Chondrocyte (in vitro differentiated cells): ENCODE measurements at regions not wholly inside any gene's neighbourhood (a gene's known extent, or its start where the extent isn't known, plus 50 kb on each side); places are given as distances from the start of the nearest gene placed in this dataset.

ENCODE experiments used
- DNase-seq: peaks from one replicate; pipeline ENCODE4 v3.0.0; 2021; ENCODE audit warnings: mixed read lengths, low spot score
- H3K27ac Mint-ChIP-seq: one replicate; pipeline ENCODE4 v1.8.0; 2021; ENCODE audit warnings: mild to moderate bottlenecking, moderate library complexity, mixed read lengths; ENCODE audit not compliant: unreplicated experiment
- H3K27me3 Mint-ChIP-seq: 2 replicates; pipeline ENCODE4 v1.8.0; 2021; ENCODE audit warnings: low read depth, mixed read lengths
- H3K36me3 Mint-ChIP-seq: 2 replicates; pipeline ENCODE4 v1.8.0; 2021; ENCODE audit warnings: low read depth, mixed read lengths
- H3K4me1 Mint-ChIP-seq: 2 replicates; pipeline ENCODE4 v1.8.0; 2021; ENCODE audit warnings: low read depth, mild to moderate bottlenecking, mixed read lengths
- H3K4me3 Mint-ChIP-seq: one replicate; pipeline ENCODE4 v1.8.0; 2021; ENCODE audit warnings: mild to moderate bottlenecking, moderate library complexity, mixed read lengths; ENCODE audit not compliant: unreplicated experiment
- H3K9me3 Mint-ChIP-seq: 2 replicates; pipeline ENCODE4 v1.8.0; 2021; ENCODE audit warnings: low read depth, mixed read lengths
- CTCF ChIP-seq: fragments of 200-600 bp; sonication (generic); IDR thresholded peaks from 2 replicates; pipeline ENCODE4 v1.5.0; 2021; ENCODE audit warnings: antibody characterized with exemption, mild to moderate bottlenecking, moderate library complexity

DNA sequence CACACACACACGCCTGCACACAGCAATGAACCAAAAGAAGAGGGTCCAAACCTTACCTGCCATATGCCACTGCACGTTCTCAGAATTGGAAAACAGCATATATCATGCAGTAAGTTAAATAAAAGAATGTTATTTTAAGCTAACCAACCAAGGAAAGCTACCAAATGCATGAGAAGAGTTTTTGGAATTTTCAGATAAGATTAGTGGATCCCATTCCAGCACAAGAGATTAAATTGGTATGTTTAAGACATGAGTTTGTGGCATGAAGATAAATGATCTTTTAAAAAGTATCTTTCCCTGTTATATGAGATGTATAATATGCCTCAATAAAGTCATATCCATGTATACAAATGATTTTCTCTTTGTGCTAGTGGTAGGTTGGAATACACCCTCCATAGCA lies 811.4 kb downstream of the NR2F2 start:
- Mint-ChIP-seq H3K27me3 (no peaks in the 10 kb centered on the region), H3K4me3 (no peak overlapping the region), H3K36me3 (no peaks in the 10 kb centered on the region), H3K9me3 (peaks cover 5% of the 10 kb centered on the region), H3K27ac (no peak overlapping the region), H3K4me1 (no peaks in the 10 kb centered on the region)
- TF ChIP-seq CTCF: no peak
- no peak for DNase-seq

- Mint-ChIP-seq H3K9me3 (peaks cover 5% of the 10 kb centered on the region), H3K27me3 (no peaks in the 10 kb centered on the region), H3K4me1 (no peaks in the 10 kb centered on the region), H3K27ac (no peak overlapping the region), H3K36me3 (no peaks in the 10 kb centered on the region), H3K4me3 (no peak overlapping the region)
- TF ChIP-seq CTCF: no peak
- no peak for DNase-seq
Measured at GRCh38 chr15:97143592-97144376, 813.3 kb downstream of the NR2F2 start.

DNA sequence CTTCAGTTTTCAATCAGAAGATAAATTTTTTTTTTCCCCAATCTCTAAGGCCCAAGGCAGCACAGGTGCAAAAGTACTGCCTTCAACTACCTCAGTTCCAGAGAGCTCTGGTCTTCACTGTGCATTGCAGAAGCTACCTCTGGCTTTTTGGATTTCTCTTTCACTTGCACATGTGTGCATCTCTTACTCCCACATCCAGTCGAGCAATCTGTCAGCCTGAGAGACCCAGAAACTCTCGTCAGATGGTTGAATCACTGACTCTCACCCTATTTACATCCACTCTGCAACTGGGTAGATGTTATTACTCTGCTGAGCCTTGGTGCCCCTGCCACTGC lies 813.8 kb downstream of the NR2F2 start:
- H3K4me3 Mint-ChIP-seq: no peak overlapping the region
- H3K36me3 Mint-ChIP-seq: no peaks in the 10 kb centered on the region
- H3K9me3 Mint-ChIP-seq: peaks cover 5% of the 10 kb centered on the region
- no peak overlapping the region for H3K27ac Mint-ChIP-seq
- TF ChIP-seq CTCF: no peak
- H3K4me1 Mint-ChIP-seq: no peaks in the 10 kb centered on the region
- no peaks in the 10 kb centered on the region for H3K27me3 Mint-ChIP-seq
- DNase-seq: no peak

GRCh38 chr15:97146929-97147870 lies 813.3 kb upstream of the ARRDC4 start:
- no peak for TF ChIP-seq CTCF
- Mint-ChIP-seq H3K4me3 (no peak overlapping the region), H3K27ac (no peak overlapping the region), H3K36me3 (no peaks in the 10 kb centered on the region), H3K4me1 (no peaks in the 10 kb centered on the region), H3K9me3 (peaks cover 5% of the 10 kb centered on the region), H3K27me3 (peaks cover 4% of the 10 kb centered on the region)
- no peak for DNase-seq

DNA sequence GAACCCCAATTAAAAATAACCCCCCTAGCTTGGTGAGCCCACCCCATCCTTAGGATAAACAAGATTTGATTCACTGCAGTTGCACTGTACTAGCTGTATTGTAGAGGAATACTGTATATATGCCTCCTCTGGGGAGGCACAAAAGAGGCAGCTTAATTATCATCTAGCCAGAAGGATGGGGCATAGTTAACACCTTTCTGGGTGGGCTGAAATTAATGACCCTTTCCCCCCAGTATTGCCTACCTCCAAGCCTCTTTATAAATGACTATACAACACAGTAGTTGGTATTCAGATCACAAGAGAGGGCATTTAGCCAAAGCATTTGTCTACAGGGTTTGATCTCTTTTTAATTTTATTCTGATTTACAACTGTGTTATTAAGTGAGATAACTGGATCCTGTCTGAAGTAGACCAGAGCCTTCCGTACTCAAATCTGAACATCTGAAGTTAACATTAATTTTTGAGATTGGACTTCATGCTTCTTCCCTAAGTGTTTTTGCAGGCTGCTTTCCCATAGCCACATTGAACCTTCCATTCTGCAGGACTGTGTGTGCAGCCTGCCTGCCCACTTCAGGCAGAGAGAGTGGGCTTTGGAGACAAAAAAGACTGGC lies 807.0 kb upstream of the ARRDC4 start:
- no peak for DNase-seq
- no peaks in the 10 kb centered on the region for H3K9me3 Mint-ChIP-seq
- no peak for TF ChIP-seq CTCF

More for the DNA sequence above, 807.0 kb upstream of the ARRDC4 start:
- no peaks in the 10 kb centered on the region for H3K36me3 Mint-ChIP-seq
- H3K27me3 Mint-ChIP-seq: peaks cover 4% of the 10 kb centered on the region
- H3K4me3 Mint-ChIP-seq: no peak overlapping the region
- H3K4me1 Mint-ChIP-seq: no peaks in the 10 kb centered on the region
- no peak overlapping the region for H3K27ac Mint-ChIP-seq
